HAP-1 (cell line): ENCODE measurements at regions not wholly inside any gene's neighbourhood (a gene's known extent, or its start where the extent isn't known, plus 50 kb on each side); places are given as distances from the start of the nearest gene placed in this dataset.

Experiments used
- DNase-seq, 2 experiments: peaks; one replicate each; pipeline ENCODE4 v3.0.0-alpha.2; 2016 to 2020; ENCODE audit warnings: low spot score in 2 of 2
- H3K27me3 ChIP-seq: fragments of 250-450 bp; sonication (Bioruptor Pico); 2 replicates; pipeline ENCODE4 v1.5.1; 2020; ENCODE audit warnings: low read depth, mild to moderate bottlenecking, moderate library complexity
- H3K36me3 ChIP-seq: fragments of 250-450 bp; sonication (Bioruptor Pico); replicated peaks from 2 replicates; pipeline ENCODE4 v1.5.1; 2020; ENCODE audit warnings: mild to moderate bottlenecking
- H3K4me1 ChIP-seq: fragments of 250-450 bp; sonication (Bioruptor Pico); 2 replicates; pipeline ENCODE4 v1.5.1; 2020; ENCODE audit warnings: mild to moderate bottlenecking
- H3K4me3 ChIP-seq: fragments of 250-450 bp; sonication (Bioruptor Pico); 2 replicates; pipeline ENCODE4 v1.5.1; 2020; ENCODE audit warnings: mild to moderate bottlenecking, moderate library complexity
- H3K9me3 ChIP-seq: fragments of 250-450 bp; sonication (Bioruptor Pico); 2 replicates; pipeline ENCODE4 v1.5.1; 2020; ENCODE audit warnings: mild to moderate bottlenecking, moderate library complexity
- in situ Hi-C: fragments of 300-500 bp; cut with MboI; formaldehyde crosslinking; loops from 3 replicates; pipeline ENCODE4 v1.14.3; 2020; ENCODE audit warnings: low sequenced_read_pairs, inconsistent platforms, mixed read lengths

GRCh38 chr2:147045113-147045512 lies 799.7 kb upstream of the ACVR2A start:
- H3K27me3 ChIP-seq: no peaks in the 10 kb centered on the region
- no peak overlapping the region for H3K4me3 ChIP-seq
- peak; percentile 54 to 84 for DNase-seq
- no peaks in the 10 kb centered on the region for H3K36me3 ChIP-seq
- H3K4me1 ChIP-seq: peaks cover 18% of the 10 kb centered on the region
- in situ Hi-C loops: no loop called here
- no peaks in the 10 kb centered on the region for H3K9me3 ChIP-seq

GRCh38 chr2:147041121-147041494 lies 803.7 kb upstream of the ACVR2A start:
- peaks cover 22% of the 10 kb centered on the region for H3K4me1 ChIP-seq
- no peaks in the 10 kb centered on the region for H3K36me3 ChIP-seq
- H3K4me3 ChIP-seq: no peak overlapping the region
- in situ Hi-C loops: no loop called here
- no peaks in the 10 kb centered on the region for H3K9me3 ChIP-seq
- H3K27me3 ChIP-seq: no peaks in the 10 kb centered on the region
- peak in 1 of 2 experiments; percentile 5 for DNase-seq

GRCh38 chr2:147040298-147041120 lies 804.3 kb upstream of the ACVR2A start:
- in situ Hi-C loops: no loop called here
- no peaks in the 10 kb centered on the region for H3K36me3 ChIP-seq
- H3K4me1 ChIP-seq: peaks cover 22% of the 10 kb centered on the region
- H3K9me3 ChIP-seq: no peaks in the 10 kb centered on the region
- H3K27me3 ChIP-seq: no peaks in the 10 kb centered on the region
- no peak for DNase-seq
- H3K4me3 ChIP-seq: no peak overlapping the region

DNA sequence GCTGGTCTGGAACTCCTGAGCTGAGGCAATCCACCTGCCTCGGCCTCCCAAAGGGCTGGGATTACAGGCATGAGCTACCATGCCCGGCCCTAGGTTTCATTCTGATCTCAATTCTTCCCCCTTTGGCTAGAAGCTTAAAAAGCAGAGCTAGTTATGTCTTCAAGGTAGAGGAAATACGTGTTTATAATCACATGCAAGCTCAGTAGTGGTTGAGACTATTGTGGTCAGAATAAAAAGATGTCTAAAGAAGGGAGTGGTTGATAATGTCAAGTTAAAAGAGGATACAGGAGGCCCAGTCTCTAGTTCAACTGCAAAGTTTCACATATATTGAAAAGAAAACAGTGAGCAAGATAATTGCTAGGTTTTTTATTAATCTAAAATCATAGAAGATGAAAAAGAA lies 807.8 kb upstream of the ACVR2A start:
- Histone ChIP-seq H3K9me3 (no peaks in the 10 kb centered on the region), H3K4me3 (no peak overlapping the region), H3K27me3 (no peaks in the 10 kb centered on the region), H3K4me1 (peaks cover 18% of the 10 kb centered on the region), H3K36me3 (no peaks in the 10 kb centered on the region)
- in situ Hi-C loops: no loop called here
- no peak for DNase-seq

- in situ Hi-C loops: no loop called here
- no peak for DNase-seq
- H3K27me3 ChIP-seq: no peaks in the 10 kb centered on the region
Observed at GRCh38 chr2:147033044-147033443, 811.8 kb upstream of the ACVR2A start.

DNA sequence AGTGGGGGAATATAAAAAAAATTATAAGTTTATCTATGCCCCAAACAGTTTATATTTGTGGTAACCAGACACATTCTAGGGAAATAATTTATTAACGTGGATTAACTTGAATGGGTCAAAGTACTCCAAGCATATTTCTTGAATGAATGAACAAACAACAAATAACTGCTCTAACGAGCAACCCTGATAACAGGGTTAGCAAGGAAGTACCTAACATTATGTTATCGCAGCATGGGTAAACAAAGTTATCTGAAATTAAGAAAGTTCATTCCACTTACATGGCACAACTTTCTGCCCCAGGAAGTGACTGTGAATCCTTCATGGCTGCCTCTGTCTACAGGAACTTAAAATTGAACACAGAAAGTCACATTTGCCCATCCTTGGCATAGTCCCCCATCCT lies 812.9 kb upstream of the ACVR2A start:
- in situ Hi-C loops: no loop called here
- H3K9me3 ChIP-seq: no peaks in the 10 kb centered on the region
- DNase-seq: no peak
- H3K27me3 ChIP-seq: no peaks in the 10 kb centered on the region
- no peak overlapping the region for H3K4me3 ChIP-seq
- no peaks in the 10 kb centered on the region; the same call in 1 of the 2 replicates for H3K4me1 ChIP-seq
- H3K36me3 ChIP-seq: no peaks in the 10 kb centered on the region

More at GRCh38 chr2:147033044-147033443, 811.8 kb upstream of the ACVR2A start:
- Histone ChIP-seq H3K36me3 (no peaks in the 10 kb centered on the region), H3K4me3 (no peak overlapping the region), H3K4me1 (no peaks in the 10 kb centered on the region; the same call in 1 of the 2 replicates), H3K9me3 (no peaks in the 10 kb centered on the region)

DNA sequence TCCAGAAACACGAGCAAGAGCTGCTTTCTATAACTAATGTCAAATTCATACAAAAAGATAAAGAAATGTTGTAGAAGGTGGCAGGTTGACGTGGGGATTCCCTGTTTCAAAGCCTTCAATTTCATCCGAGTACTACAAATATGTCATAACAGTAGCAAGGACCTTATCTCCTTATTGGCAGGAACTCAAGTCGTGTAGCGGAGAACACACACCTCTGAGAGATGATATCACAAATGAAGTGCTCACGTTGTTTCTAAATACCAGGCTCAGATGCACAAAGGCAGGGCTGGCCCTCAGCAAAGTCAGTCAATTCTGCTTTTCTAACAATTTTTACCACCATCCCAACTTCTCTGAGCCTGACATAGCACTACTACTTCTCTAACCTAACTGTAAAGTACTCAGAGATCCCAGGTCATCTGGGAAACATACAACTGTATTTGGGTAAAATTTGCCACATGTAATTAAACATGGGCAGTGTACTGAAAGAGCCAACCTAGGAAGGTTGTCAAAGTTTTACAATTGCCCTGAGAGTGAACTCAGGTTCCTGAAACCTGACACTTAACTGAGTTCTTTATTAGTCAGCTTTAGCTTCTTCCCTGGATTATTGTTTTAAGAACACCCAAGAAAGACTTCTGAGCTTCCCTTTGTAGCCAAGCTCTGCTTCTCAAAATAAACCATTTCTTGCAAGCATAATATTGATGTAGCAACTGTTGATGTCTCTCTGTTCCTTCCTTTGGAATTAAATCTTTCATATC lies 813.7 kb upstream of the ACVR2A start:
- Histone ChIP-seq H3K4me3 (no peak overlapping the region), H3K36me3 (no peaks in the 10 kb centered on the region), H3K27me3 (no peaks in the 10 kb centered on the region), H3K9me3 (no peaks in the 10 kb centered on the region), H3K4me1 (no peaks in the 10 kb centered on the region; the same call in 1 of the 2 replicates)
- no peak for DNase-seq
- in situ Hi-C loops: no loop called here

DNA sequence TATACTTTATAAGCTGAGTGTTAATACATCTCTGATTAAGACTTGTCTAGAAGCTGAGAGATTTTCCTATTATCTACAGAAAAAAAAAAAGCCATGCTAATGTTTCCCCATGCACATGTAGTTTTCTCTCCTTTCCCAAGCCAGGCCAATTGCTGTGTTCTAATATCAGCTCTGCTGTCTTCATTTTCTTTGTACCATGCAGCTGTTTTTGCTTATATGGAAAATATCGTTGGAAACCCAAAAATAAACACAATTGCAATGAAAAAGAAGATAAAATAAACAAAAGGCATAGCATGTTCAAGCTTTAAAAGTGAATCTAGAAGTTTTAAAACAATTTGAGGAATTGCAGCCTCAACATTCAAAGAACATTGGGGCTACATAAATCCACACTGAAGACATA lies 817.4 kb upstream of the ACVR2A start:
- Histone ChIP-seq H3K36me3 (no peaks in the 10 kb centered on the region), H3K4me3 (no peak overlapping the region), H3K27me3 (no peaks in the 10 kb centered on the region), H3K4me1 (no peaks in the 10 kb centered on the region; the same call in 1 of the 2 replicates), H3K9me3 (0 out of 2 replicates have a peak, but pooled peaks cover 4% of the 10 kb centered on the region)
- DNase-seq: no peak
- in situ Hi-C loops: no loop called here

DNA sequence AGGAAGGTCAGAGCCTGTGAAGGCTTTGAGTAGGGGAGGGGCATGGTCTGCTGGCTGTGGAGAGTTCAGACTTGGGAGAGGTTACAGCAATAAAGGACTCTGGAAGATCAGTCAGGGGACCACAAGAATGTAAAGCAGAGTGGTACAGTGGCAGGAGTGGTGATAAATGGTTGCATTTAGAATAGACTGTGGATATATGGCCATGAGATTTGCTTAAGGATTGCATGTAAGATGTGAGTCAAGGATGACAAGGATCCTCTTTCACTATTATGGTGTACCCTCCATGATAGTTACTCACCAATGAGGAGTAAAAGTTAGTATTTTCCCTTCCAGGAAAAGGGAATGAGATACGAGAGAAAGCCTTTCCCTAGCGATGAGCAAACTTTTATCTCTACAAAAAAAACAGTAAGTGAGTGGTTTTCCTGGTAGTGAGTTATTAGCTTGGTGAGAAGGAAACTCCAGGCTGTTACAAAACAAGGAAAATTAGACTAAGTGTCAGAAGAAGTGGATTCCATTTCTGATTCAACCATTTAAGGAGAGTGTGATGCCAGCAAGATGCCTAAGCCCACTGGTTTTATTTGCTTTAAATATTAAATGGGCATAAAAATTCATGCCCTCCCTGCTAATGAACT lies 818.0 kb upstream of the ACVR2A start:
- no peak overlapping the region for H3K4me3 ChIP-seq
- 0 out of 2 replicates have a peak, but pooled peaks cover 4% of the 10 kb centered on the region for H3K9me3 ChIP-seq
- DNase-seq: no peak
- H3K36me3 ChIP-seq: no peaks in the 10 kb centered on the region
- H3K4me1 ChIP-seq: no peaks in the 10 kb centered on the region; the same call in 1 of the 2 replicates
- in situ Hi-C loops: no loop called here
- H3K27me3 ChIP-seq: no peaks in the 10 kb centered on the region

- Histone ChIP-seq H3K36me3 (no peaks in the 10 kb centered on the region), H3K4me1 (no peaks in the 10 kb centered on the region), H3K4me3 (no peak overlapping the region), H3K27me3 (no peaks in the 10 kb centered on the region), H3K9me3 (0 out of 2 replicates have a peak, but pooled peaks cover 4% of the 10 kb centered on the region)
- in situ Hi-C loops: no loop called here
- no peak for DNase-seq
Observed at GRCh38 chr2:147025646-147026585, 818.9 kb upstream of the ACVR2A start.

- in situ Hi-C loops: no loop called here
- no peak overlapping the region for H3K4me3 ChIP-seq
- H3K9me3 ChIP-seq: 0 out of 2 replicates have a peak, but pooled peaks cover 4% of the 10 kb centered on the region
- H3K4me1 ChIP-seq: peaks cover 13% of the 10 kb centered on the region
- no peak for DNase-seq
- H3K36me3 ChIP-seq: no peaks in the 10 kb centered on the region
- H3K27me3 ChIP-seq: no peaks in the 10 kb centered on the region
Observed at GRCh38 chr2:147019311-147019710, 825.5 kb upstream of the ACVR2A start.

GRCh38 chr2:147017951-147018645 lies 826.7 kb upstream of the ACVR2A start:
- no peak overlapping the region for H3K4me3 ChIP-seq
- H3K9me3 ChIP-seq: no peaks in the 10 kb centered on the region
- no peaks in the 10 kb centered on the region for H3K36me3 ChIP-seq
- DNase-seq: no peak
- no peaks in the 10 kb centered on the region for H3K27me3 ChIP-seq
- H3K4me1 ChIP-seq: peaks cover 13% of the 10 kb centered on the region
- in situ Hi-C loops: no loop called here
